NCI-H1694 (cell line): ENCODE measurements at regions not wholly inside any gene's neighbourhood (a gene's known extent, or its start where the extent isn't known, plus 50 kb on each side); places are given as distances from the start of the nearest gene placed in this dataset.
"Not testable (repeated sequence)": the region's sequence is repeated elsewhere in the genome, so short reads cannot be mapped to it uniquely, and the experiment has no call there.

ENCODE experiments used
- DNase-seq: peaks from one replicate; lab custom pipeline; 2025; lab: John Stamatoyannopoulos, UW

- DNase-seq: no peak
Measured at GRCh38 chr14:40119765-40120164, 687.5 kb upstream of the FBXO33 start.

- no peak for DNase-seq
Measured at GRCh38 chr14:40119321-40119720, 687.1 kb upstream of the FBXO33 start.

- DNase-seq: no peak
Measured at GRCh38 chr14:40115583-40115982, 683.4 kb upstream of the FBXO33 start.

GRCh38 chr14:40113671-40114070 lies 681.4 kb upstream of the FBXO33 start:
- no peak for DNase-seq

GRCh38 chr14:40100544-40101196 lies 668.4 kb upstream of the FBXO33 start:
- DNase-seq: no peak

- no peak for DNase-seq
Measured at GRCh38 chr14:40099316-40099715, 667.1 kb upstream of the FBXO33 start.

- no peak for DNase-seq
Measured at GRCh38 chr14:40098468-40098867, 666.2 kb upstream of the FBXO33 start.

- no peak for DNase-seq
Measured at GRCh38 chr14:40096968-40097367, 664.7 kb upstream of the FBXO33 start.

GRCh38 chr14:40093800-40094199 lies 661.6 kb upstream of the FBXO33 start:
- no peak for DNase-seq

- DNase-seq: no peak
Measured at GRCh38 chr14:40074169-40074568, 641.9 kb upstream of the FBXO33 start.

- DNase-seq: no peak
Measured at GRCh38 chr14:40072175-40072574, 639.9 kb upstream of the FBXO33 start.

GRCh38 chr14:40058901-40059897 lies 627.0 kb upstream of the FBXO33 start:
- no peak for DNase-seq

GRCh38 chr14:40053416-40053815 lies 621.2 kb upstream of the FBXO33 start:
- DNase-seq: peak; percentile 89

- no peak for DNase-seq
Measured at GRCh38 chr14:40028991-40029390, 596.8 kb upstream of the FBXO33 start.

GRCh38 chr14:40025101-40025500 lies 592.9 kb upstream of the FBXO33 start:
- DNase-seq: no peak

- DNase-seq: no peak
Measured at GRCh38 chr14:40010961-40011360, 578.7 kb upstream of the FBXO33 start.

GRCh38 chr14:40009771-40010170 lies 577.5 kb upstream of the FBXO33 start:
- DNase-seq: no peak

- DNase-seq: not testable (repeated sequence)
Measured at GRCh38 chr14:40008345-40008744, 576.1 kb upstream of the FBXO33 start.

- DNase-seq: no peak
Measured at GRCh38 chr14:40004871-40005500, 572.8 kb upstream of the FBXO33 start.

GRCh38 chr14:40003773-40004172 lies 571.5 kb upstream of the FBXO33 start:
- DNase-seq: no peak

GRCh38 chr14:39998854-39999253 lies 566.6 kb upstream of the FBXO33 start:
- no peak for DNase-seq

- DNase-seq: no peak
Measured at GRCh38 chr14:39998114-39998513, 565.9 kb upstream of the FBXO33 start.

GRCh38 chr14:39991041-39991440 lies 558.8 kb upstream of the FBXO33 start:
- no peak for DNase-seq
